ENCODE measurements at regions not wholly inside any gene's neighbourhood (a gene's known extent, or its start where the extent isn't known, plus 50 kb on each side); places are given as distances from the start of the nearest gene placed in this dataset.

DNA sequence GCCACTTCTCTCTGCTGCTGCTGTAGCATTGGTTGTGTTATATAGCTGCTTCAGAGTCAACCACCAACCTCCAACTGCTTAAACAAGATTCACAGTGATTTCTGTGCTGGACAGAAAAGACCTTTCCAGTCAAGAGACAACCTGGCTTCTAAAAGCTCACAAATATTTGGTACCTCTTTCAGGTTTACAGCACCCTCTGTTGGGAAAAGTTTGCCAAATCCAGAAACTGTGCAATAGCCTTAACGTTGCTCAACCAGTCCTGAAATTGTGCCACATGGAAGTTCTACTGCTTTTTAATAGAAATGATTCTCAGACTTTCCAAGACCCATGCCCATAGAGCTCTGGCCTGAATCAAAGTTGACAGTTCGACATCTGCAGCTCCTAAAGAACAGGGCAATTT is 842.1 kb upstream of the HTR2C start:
- Histone ChIP-seq H3K36me3 (ENCODE audit: control insufficient read depth, insufficient read depth, low read length) (no peaks in the 10 kb centered on the region), H3K4me3 (ENCODE audit: low read length) (no peak overlapping the region), H3K27me3 (ENCODE audit: control insufficient read depth, insufficient read depth, low read length) (no peaks in the 10 kb centered on the region), H3K9me3 (ENCODE audit: control insufficient read depth, insufficient read depth, low read length) (no peaks in the 10 kb centered on the region), H3K4me1 (ENCODE audit: control insufficient read depth, insufficient read depth, low read length) (no peaks in the 10 kb centered on the region), H3K27ac (ENCODE audit: low read length) (no peak overlapping the region)
- Mint-ChIP-seq H3K27ac (no peak overlapping the region), H3K4me3 (no peak overlapping the region), H3K4me1 (no peaks in the 10 kb centered on the region), H3K36me3 (no peaks in the 10 kb centered on the region), H3K27me3 (ENCODE audit: low read depth in 2 of 2) (no peaks in the 10 kb centered on the region), H3K9me3 (peaks cover 0 to 2% of the 10 kb centered on the region in 2 donors)
- TF ChIP-seq, protein P1, sequence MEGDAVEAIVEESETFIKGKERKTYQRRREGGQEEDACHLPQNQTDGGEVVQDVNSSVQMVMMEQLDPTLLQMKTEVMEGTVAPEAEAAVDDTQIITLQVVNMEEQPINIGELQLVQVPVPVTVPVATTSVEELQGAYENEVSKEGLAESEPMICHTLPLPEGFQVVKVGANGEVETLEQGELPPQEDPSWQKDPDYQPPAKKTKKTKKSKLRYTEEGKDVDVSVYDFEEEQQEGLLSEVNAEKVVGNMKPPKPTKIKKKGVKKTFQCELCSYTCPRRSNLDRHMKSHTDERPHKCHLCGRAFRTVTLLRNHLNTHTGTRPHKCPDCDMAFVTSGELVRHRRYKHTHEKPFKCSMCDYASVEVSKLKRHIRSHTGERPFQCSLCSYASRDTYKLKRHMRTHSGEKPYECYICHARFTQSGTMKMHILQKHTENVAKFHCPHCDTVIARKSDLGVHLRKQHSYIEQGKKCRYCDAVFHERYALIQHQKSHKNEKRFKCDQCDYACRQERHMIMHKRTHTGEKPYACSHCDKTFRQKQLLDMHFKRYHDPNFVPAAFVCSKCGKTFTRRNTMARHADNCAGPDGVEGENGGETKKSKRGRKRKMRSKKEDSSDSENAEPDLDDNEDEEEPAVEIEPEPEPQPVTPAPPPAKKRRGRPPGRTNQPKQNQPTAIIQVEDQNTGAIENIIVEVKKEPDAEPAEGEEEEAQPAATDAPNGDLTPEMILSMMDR (IDR thresholded peaks at IDR 0.05) = no peak
- ATAC-seq = no peak
- no peak for DNase-seq
- intact Hi-C loops (cut with micrococcal nuclease) = no loop called here
- 36% methylated on average over 1 of the region's 2 CpGs for whole genome bisulfite sequencing (ENCODE audit: insufficient coverage)

DNA sequence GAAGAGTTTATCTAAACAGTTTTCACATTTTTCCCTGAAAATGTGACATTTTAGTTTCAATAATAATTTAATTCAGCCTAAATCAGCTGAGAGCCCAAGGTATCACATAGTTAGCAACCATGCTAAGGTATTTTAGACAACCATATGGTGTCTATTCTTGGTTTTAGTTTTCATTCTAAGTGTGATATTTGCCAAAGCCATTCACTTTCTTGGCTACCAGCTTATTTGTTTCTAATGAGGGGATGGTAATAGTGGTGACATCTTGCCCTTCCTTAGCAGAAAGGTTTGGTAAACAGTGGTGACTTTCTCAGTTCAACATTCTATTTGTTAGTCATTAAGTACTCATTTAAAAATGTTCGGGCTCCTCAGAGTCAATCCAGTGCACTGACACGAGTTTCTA is 854.9 kb upstream of the HTR2C start:
- Mint-ChIP-seq H3K4me1 (no peaks in the 10 kb centered on the region), H3K27me3 (ENCODE audit: low read depth in 2 of 2) (no peaks in the 10 kb centered on the region), H3K36me3 (no peaks in the 10 kb centered on the region), H3K4me3 (no peak overlapping the region), H3K27ac (no peak overlapping the region), H3K9me3 (peaks cover 2 to 11% of the 10 kb centered on the region in 2 donors)
- 80% methylated on average over 1 of the region's 2 CpGs for WGBS (ENCODE audit: insufficient coverage)
- Histone ChIP-seq H3K9me3 (ENCODE audit: control insufficient read depth, insufficient read depth, low read length) (no peaks in the 10 kb centered on the region), H3K27me3 (ENCODE audit: control insufficient read depth, insufficient read depth, low read length) (no peaks in the 10 kb centered on the region), H3K4me3 (ENCODE audit: low read length) (no peak overlapping the region), H3K36me3 (ENCODE audit: control insufficient read depth, insufficient read depth, low read length) (no peaks in the 10 kb centered on the region), H3K4me1 (ENCODE audit: control insufficient read depth, insufficient read depth, low read length) (no peaks in the 10 kb centered on the region), H3K27ac (ENCODE audit: low read length) (no peak overlapping the region)
- ATAC-seq (no peak), DNase-seq (no peak)
- intact Hi-C loops (cut with micrococcal nuclease) = no loop called here
- TF ChIP-seq, protein P1 (IDR thresholded peaks at IDR 0.05) = no peak

DNA sequence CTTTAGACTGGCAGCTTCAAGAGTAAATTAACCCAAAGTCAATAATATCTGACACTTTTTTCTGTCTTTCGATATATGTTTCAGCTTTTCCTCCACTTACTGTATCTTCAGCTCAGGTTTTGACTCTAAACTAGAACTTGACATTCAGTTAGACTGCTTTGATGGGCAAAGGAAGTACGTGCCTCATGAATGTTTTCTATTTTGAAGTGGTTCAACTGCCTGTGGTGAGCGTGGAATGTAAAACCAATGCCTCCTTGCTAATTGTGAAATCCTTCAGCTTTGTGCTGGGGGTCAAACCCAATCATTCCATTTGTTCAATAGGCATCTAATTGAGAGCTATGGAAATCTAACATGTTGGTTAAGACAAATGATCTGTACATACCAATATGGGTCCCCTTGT is 857.0 kb upstream of the HTR2C start:
- Mint-ChIP-seq H3K36me3 (no peaks in the 10 kb centered on the region), H3K4me3 (no peak overlapping the region), H3K27ac (no peak overlapping the region), H3K4me1 (no peaks in the 10 kb centered on the region), H3K9me3 (peaks cover 2 to 9% of the 10 kb centered on the region in 2 donors), H3K27me3 (ENCODE audit: low read depth in 2 of 2) (no peaks in the 10 kb centered on the region)
- TF ChIP-seq, protein P1 (IDR thresholded peaks at IDR 0.05) = no peak
- Histone ChIP-seq H3K36me3 (ENCODE audit: control insufficient read depth, insufficient read depth, low read length) (no peaks in the 10 kb centered on the region), H3K9me3 (ENCODE audit: control insufficient read depth, insufficient read depth, low read length) (no peaks in the 10 kb centered on the region), H3K4me1 (ENCODE audit: control insufficient read depth, insufficient read depth, low read length) (no peaks in the 10 kb centered on the region), H3K27ac (ENCODE audit: low read length) (no peak overlapping the region), H3K27me3 (ENCODE audit: control insufficient read depth, insufficient read depth, low read length) (no peaks in the 10 kb centered on the region), H3K4me3 (ENCODE audit: low read length) (no peak overlapping the region)
- no peak for ATAC-seq
- WGBS (ENCODE audit: insufficient coverage) = 20% methylated on average over 3 of the region's 3 CpGs
- intact Hi-C loops (cut with micrococcal nuclease) = no loop called here
- DNase-seq = no peak

DNA sequence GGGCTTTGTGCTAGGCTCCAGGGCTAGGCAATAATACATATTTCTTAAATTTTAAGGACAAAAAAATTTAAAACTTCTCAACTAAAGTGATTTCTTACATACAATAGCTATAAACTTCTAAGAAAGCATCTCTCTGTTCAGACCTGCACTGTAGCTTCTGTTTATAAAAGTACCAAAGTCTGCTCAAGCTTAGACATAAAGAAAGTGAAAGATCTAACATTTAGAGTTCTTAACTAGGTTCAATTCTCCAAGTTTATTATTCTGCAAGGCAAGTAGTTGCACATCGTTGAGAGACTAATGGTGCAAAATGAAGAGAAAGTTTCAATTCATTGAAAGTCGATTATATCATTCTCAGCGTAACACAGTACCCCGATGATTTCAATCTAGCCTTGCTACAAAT is 857.4 kb upstream of the HTR2C start:
- no peaks in the 10 kb centered on the region for H3K36me3 ChIP-seq (ENCODE audit: control insufficient read depth, insufficient read depth, low read length)
- Mint-ChIP-seq H3K27ac (no peak overlapping the region), H3K27me3 (ENCODE audit: low read depth in 2 of 2) (no peaks in the 10 kb centered on the region), H3K4me1 (no peaks in the 10 kb centered on the region), H3K9me3 (peaks cover 2 to 9% of the 10 kb centered on the region in 2 donors), H3K36me3 (no peaks in the 10 kb centered on the region), H3K4me3 (no peak overlapping the region)
- H3K27me3 ChIP-seq (ENCODE audit: control insufficient read depth, insufficient read depth, low read length) = no peaks in the 10 kb centered on the region
- no peaks in the 10 kb centered on the region for H3K9me3 ChIP-seq (ENCODE audit: control insufficient read depth, insufficient read depth, low read length)
- intact Hi-C loops (cut with micrococcal nuclease) = no loop called here
- H3K27ac ChIP-seq (ENCODE audit: low read length) = no peak overlapping the region
- ATAC-seq = no peak
- H3K4me3 ChIP-seq (ENCODE audit: low read length) = no peak overlapping the region
- TF ChIP-seq, protein P1 (IDR thresholded peaks at IDR 0.05) = no peak
- DNase-seq = no peak
- no peaks in the 10 kb centered on the region for H3K4me1 ChIP-seq (ENCODE audit: control insufficient read depth, insufficient read depth, low read length)
- 90% methylated on average over 4 of the region's 4 CpGs for whole genome bisulfite sequencing (ENCODE audit: insufficient coverage)

Data from natural killer cell (primary cell).